ENCODE measurements at regions not wholly inside any gene's neighbourhood (a gene's known extent, or its start where the extent isn't known, plus 50 kb on each side); places are given as distances from the start of the nearest gene placed in this dataset.

DNA sequence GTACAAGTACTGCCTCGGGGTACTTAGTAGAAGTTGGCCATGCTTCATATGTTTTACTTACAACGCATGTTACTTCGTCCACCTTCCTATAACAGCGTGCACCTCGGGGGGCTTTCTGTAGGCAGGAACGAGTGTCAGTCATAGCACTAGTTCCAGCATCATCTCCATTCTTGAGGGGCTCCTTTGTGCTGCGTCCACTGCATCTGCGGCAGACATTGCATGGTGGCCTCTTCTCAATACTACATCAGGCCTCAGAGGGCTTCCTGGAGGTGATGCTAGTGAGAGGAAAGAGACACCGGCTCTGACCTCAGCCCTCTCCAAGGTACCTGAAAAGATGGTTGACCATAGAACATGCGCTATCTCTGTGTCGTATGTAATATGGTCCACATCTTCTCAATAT, 121.2 kb upstream of the RTL1 start:
- H3K36me3 ChIP-seq = no peaks in the 10 kb centered on the region
- DNase-seq (ENCODE audit: extremely low spot score) = no peak
- no peak for TF ChIP-seq POLR2AphosphoS5 (IDR thresholded peaks at IDR 0.05)
- no peak for TF ChIP-seq EP300 (IDR thresholded peaks at IDR 0.05)
- TF ChIP-seq, protein P1, sequence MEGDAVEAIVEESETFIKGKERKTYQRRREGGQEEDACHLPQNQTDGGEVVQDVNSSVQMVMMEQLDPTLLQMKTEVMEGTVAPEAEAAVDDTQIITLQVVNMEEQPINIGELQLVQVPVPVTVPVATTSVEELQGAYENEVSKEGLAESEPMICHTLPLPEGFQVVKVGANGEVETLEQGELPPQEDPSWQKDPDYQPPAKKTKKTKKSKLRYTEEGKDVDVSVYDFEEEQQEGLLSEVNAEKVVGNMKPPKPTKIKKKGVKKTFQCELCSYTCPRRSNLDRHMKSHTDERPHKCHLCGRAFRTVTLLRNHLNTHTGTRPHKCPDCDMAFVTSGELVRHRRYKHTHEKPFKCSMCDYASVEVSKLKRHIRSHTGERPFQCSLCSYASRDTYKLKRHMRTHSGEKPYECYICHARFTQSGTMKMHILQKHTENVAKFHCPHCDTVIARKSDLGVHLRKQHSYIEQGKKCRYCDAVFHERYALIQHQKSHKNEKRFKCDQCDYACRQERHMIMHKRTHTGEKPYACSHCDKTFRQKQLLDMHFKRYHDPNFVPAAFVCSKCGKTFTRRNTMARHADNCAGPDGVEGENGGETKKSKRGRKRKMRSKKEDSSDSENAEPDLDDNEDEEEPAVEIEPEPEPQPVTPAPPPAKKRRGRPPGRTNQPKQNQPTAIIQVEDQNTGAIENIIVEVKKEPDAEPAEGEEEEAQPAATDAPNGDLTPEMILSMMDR (IDR thresholded peaks at IDR 0.05) = no peak
- peaks cover 0 to 25% (median 0%) of the 10 kb centered on the region in 4 donors for H3K27me3 ChIP-seq
- WGBS = 94% methylated on average over 8 of the region's 11 CpGs
- H3K27ac ChIP-seq (replicated peaks in 1 of 4) = no peak overlapping the region
- intact Hi-C loops (cut with DNase I) = no loop called here
- H3K4me1 ChIP-seq = no peaks in the 10 kb centered on the region
- no peak overlapping the region for H3K4me3 ChIP-seq
- no peaks in the 10 kb centered on the region for H3K9me3 ChIP-seq

GRCh38 chr14:101025131-101025530, 121.6 kb upstream of the RTL1 start:
- 98% methylated on average over 5 of the region's 8 CpGs for WGBS
- no peaks in the 10 kb centered on the region for H3K4me1 ChIP-seq
- peaks cover 0 to 25% (median 0%) of the 10 kb centered on the region in 4 donors for H3K27me3 ChIP-seq
- DNase-seq (ENCODE audit: extremely low spot score) = no peak
- no peak overlapping the region for H3K4me3 ChIP-seq
- H3K27ac ChIP-seq (replicated peaks in 1 of 4) = no peak overlapping the region
- H3K9me3 ChIP-seq = no peaks in the 10 kb centered on the region
- H3K36me3 ChIP-seq = no peaks in the 10 kb centered on the region
- no peak for TF ChIP-seq POLR2AphosphoS5 (IDR thresholded peaks at IDR 0.05)
- TF ChIP-seq, protein P1 (IDR thresholded peaks at IDR 0.05) = no peak
- no peak for TF ChIP-seq EP300 (IDR thresholded peaks at IDR 0.05)
- TF ChIP-seq POLR2A (IDR thresholded peaks at IDR 0.05; ENCODE audit: low read depth) = no peak
- intact Hi-C loops (cut with DNase I) = no loop called here

DNA sequence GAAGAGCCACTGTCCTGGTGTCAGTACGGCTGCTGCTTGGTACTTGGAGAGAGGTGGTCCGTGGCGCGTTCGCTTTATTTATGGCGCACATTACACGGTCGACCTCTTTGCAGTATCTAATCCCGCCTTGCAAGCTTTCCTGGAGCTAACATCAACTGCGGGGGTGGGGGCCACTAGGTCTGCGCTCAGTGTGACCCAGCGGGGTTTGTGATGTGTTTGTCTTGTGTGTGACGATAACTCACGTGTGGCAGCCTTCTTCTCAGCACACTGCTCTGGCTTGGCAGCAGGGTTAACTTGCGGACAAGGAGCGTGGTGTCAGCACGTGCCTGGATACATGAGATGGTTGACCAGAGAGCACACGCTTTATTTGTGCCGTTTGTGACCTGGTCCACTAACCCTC, 122.2 kb upstream of the RTL1 start:
- WGBS = 96% methylated on average over 18 of the region's 19 CpGs
- Histone ChIP-seq H3K4me1 (no peaks in the 10 kb centered on the region), H3K27me3 (peaks cover 0 to 25% (median 0%) of the 10 kb centered on the region in 4 donors), H3K4me3 (no peak overlapping the region), H3K36me3 (no peaks in the 10 kb centered on the region), H3K27ac (replicated peaks in 1 of 4) (no peak overlapping the region), H3K9me3 (no peaks in the 10 kb centered on the region)
- TF ChIP-seq POLR2A (IDR thresholded peaks at IDR 0.05; ENCODE audit: low read depth) (no peak), EP300 (IDR thresholded peaks at IDR 0.05) (no peak), POLR2AphosphoS5 (IDR thresholded peaks at IDR 0.05) (no peak)
- intact Hi-C loops (cut with DNase I) = no loop called here
- no peak for DNase-seq (ENCODE audit: extremely low spot score)

GRCh38 chr14:101026341-101026740, 122.8 kb upstream of the RTL1 start:
- Histone ChIP-seq H3K36me3 (no peaks in the 10 kb centered on the region), H3K4me1 (no peaks in the 10 kb centered on the region), H3K27ac (replicated peaks in 1 of 4) (no peak overlapping the region), H3K9me3 (no peaks in the 10 kb centered on the region), H3K4me3 (no peak overlapping the region), H3K27me3 (peaks cover 0 to 23% (median 0%) of the 10 kb centered on the region in 4 donors)
- intact Hi-C loops (cut with DNase I) = no loop called here
- WGBS = 96% methylated on average over 7 of the region's 7 CpGs
- TF ChIP-seq, protein P1 (IDR thresholded peaks at IDR 0.05) = no peak
- TF ChIP-seq EP300 (IDR thresholded peaks at IDR 0.05) = no peak
- no peak for TF ChIP-seq POLR2A (IDR thresholded peaks at IDR 0.05; ENCODE audit: low read depth)
- no peak for TF ChIP-seq POLR2AphosphoS5 (IDR thresholded peaks at IDR 0.05)
- DNase-seq (ENCODE audit: extremely low spot score) = no peak

- DNase-seq (ENCODE audit: extremely low spot score) = no peak
- Histone ChIP-seq H3K27ac (replicated peaks in 1 of 4) (no peak overlapping the region), H3K36me3 (no peaks in the 10 kb centered on the region), H3K4me3 (no peak overlapping the region), H3K27me3 (peaks cover 0 to 14% (median 0%) of the 10 kb centered on the region in 4 donors), H3K4me1 (no peaks in the 10 kb centered on the region), H3K9me3 (no peaks in the 10 kb centered on the region)
- 87% methylated on average over 10 of the region's 10 CpGs for WGBS
- intact Hi-C loops (cut with DNase I) = no loop called here
- TF ChIP-seq, protein P1 (IDR thresholded peaks at IDR 0.05) = no peak
- TF ChIP-seq POLR2AphosphoS5 (IDR thresholded peaks at IDR 0.05) = no peak
- TF ChIP-seq POLR2A (IDR thresholded peaks at IDR 0.05; ENCODE audit: low read depth) = no peak
- no peak for TF ChIP-seq EP300 (IDR thresholded peaks at IDR 0.05)
These were observed 123.8 kb upstream of the RTL1 start for GRCh38 chr14:101027291-101027690.
